ENCODE measurements at regions not wholly inside any gene's neighbourhood (a gene's known extent, or its start where the extent isn't known, plus 50 kb on each side); places are given as distances from the start of the nearest gene placed in this dataset.

GRCh38 chr13:74678308-74678965 is 544.2 kb upstream of the KLF12 start:
- CTCF ChIA-PET, result interaction anchor here (1.3 kb wide), 1 partner anchor 11 kb away, joined by 4 read pairs; no protein-coding TSS in a partner anchor
- H2AFZ ChIP-seq (ENCODE audit: low read depth), result no peak overlapping the region
- WGBS (ENCODE audit: low lambda C conversion rate), result 10% methylated on average over 1 of the region's 1 CpG
- no peaks in the 10 kb centered on the region for H3F3A ChIP-seq (replicated peaks; ENCODE audit: insufficient read depth)
- no peak overlapping the region for H3K9ac ChIP-seq
- no peaks in the 10 kb centered on the region for H3K36me3 ChIP-seq (replicated peaks in 1 of 2; ENCODE audit: control insufficient read depth in 1 of 2, insufficient read depth in 2 of 2, low read length in 1 of 2)
- H3K4me2 ChIP-seq, result no peak overlapping the region
- H3K9me2 ChIP-seq, result no peaks in the 10 kb centered on the region
- no peak for DNase-seq
- POLR2A ChIA-PET, result no interaction called here
- no peak overlapping the region for H3K27ac ChIP-seq (ENCODE audit: low read depth in 2 of 2, low read length in 1 of 2)
- no peaks in the 10 kb centered on the region for H3K79me2 ChIP-seq (ENCODE audit: insufficient read depth)
- no peaks in the 10 kb centered on the region for H3K27me3 ChIP-seq (ENCODE audit: insufficient read depth)
- no peaks in the 10 kb centered on the region; a peak in 2 of 4 replicates for H3K4me1 ChIP-seq (ENCODE audit: control insufficient read depth in 1 of 2, insufficient read depth in 2 of 2, low read depth in 1 of 2, low read length in 1 of 2)
- no peaks in the 10 kb centered on the region for H4K20me1 ChIP-seq (ENCODE audit: insufficient read depth)
- H3K4me3 ChIP-seq (ENCODE audit: low read depth in 2 of 2, low read length in 1 of 2), result no peak overlapping the region
- TF ChIP-seq ZBTB33 (IDR thresholded peaks at IDR 0.05; ENCODE audit: borderline replicate concordance, low read depth) (no peak), CHD2 (IDR thresholded peaks at IDR 0.05; ENCODE audit: low read length, partially characterized antibody) (no peak)
- no peaks in the 10 kb centered on the region for H3K9me3 ChIP-seq

- H4K20me1 ChIP-seq (ENCODE audit: insufficient read depth), result no peaks in the 10 kb centered on the region
- TF ChIP-seq RXRA (IDR thresholded peaks at IDR 0.05; ENCODE audit: borderline replicate concordance, low read depth) (no peak), FOXM1 (IDR thresholded peaks at IDR 0.05; ENCODE audit: low read depth) (no peak), MXI1 (IDR thresholded peaks at IDR 0.05; ENCODE audit: low read depth, low read length) (no peak), RAD21 (IDR thresholded peaks at IDR 0.05; ENCODE audit: low read length) (no peak), EP300 (IDR thresholded peaks at IDR 0.05; ENCODE audit: borderline replicate concordance in 1 of 2, low read depth in 1 of 2, low read length in 1 of 2) (no peak), TCF12 (IDR thresholded peaks at IDR 0.05) (no peak), MAX (IDR thresholded peaks at IDR 0.05; ENCODE audit: low read depth) (no peak), TAF1 (IDR thresholded peaks at IDR 0.05; ENCODE audit: borderline replicate concordance, low read depth, low read length) (no peak), GATA2 (CRISPR knock-in tag; IDR thresholded peaks at IDR 0.05) (no peak), NRF1 (IDR thresholded peaks at IDR 0.05; ENCODE audit: low read depth, low read length) (no peak), CTCF (IDR thresholded peaks at IDR 0.05) (no peak), JUND (IDR thresholded peaks at IDR 0.05) (no peak), SMC3 (IDR thresholded peaks at IDR 0.05; ENCODE audit: low read depth, low read length) (no peak), PBX3 (IDR thresholded peaks at IDR 0.05) (no peak), FOXJ3 (CRISPR knock-in tag; IDR thresholded peaks at IDR 0.05) (no peak), SIN3A (IDR thresholded peaks at IDR 0.05; ENCODE audit: borderline replicate concordance, low read depth, low read length) (no peak), FOSL2 (IDR thresholded peaks at IDR 0.05; ENCODE audit: borderline replicate concordance, low read depth) (no peak), CHD2 (IDR thresholded peaks at IDR 0.05; ENCODE audit: low read length, partially characterized antibody) (no peak), RFX5 (IDR thresholded peaks at IDR 0.05; ENCODE audit: low read length) (no peak)
- H2AFZ ChIP-seq (ENCODE audit: low read depth), result no peak overlapping the region
- CTCF ChIA-PET, result no interaction called here
- H3K4me2 ChIP-seq, result no peak overlapping the region
- no peaks in the 10 kb centered on the region for H3K27me3 ChIP-seq (ENCODE audit: insufficient read depth)
- POLR2A ChIA-PET, result no interaction called here
- 72% methylated on average over 3 of the region's 3 CpGs for WGBS (ENCODE audit: low lambda C conversion rate)
- no peak for DNase-seq
- H3K27ac ChIP-seq (ENCODE audit: low read depth in 2 of 2, low read length in 1 of 2), result no peak overlapping the region
- no peaks in the 10 kb centered on the region; a peak in 2 of 4 replicates for H3K4me1 ChIP-seq (ENCODE audit: control insufficient read depth in 1 of 2, insufficient read depth in 2 of 2, low read depth in 1 of 2, low read length in 1 of 2)
- H3K79me2 ChIP-seq (ENCODE audit: insufficient read depth), result no peaks in the 10 kb centered on the region
- no peaks in the 10 kb centered on the region for H3K9me3 ChIP-seq
- H3F3A ChIP-seq (replicated peaks; ENCODE audit: insufficient read depth), result no peaks in the 10 kb centered on the region
- no peaks in the 10 kb centered on the region for H3K36me3 ChIP-seq (replicated peaks in 1 of 2; ENCODE audit: control insufficient read depth in 1 of 2, insufficient read depth in 2 of 2, low read length in 1 of 2)
- no peaks in the 10 kb centered on the region for H3K9me2 ChIP-seq
- H3K4me3 ChIP-seq (ENCODE audit: low read depth in 2 of 2, low read length in 1 of 2), result no peak overlapping the region
- no peak overlapping the region for H3K9ac ChIP-seq
Observed at GRCh38 chr13:74675972-74676371, 541.8 kb upstream of the KLF12 start.
